GM12878 (cell line): ENCODE measurements at regions not wholly inside any gene's neighbourhood (a gene's known extent, or its start where the extent isn't known, plus 50 kb on each side); places are given as distances from the start of the nearest gene placed in this dataset.

Experiments used
- ATAC-seq: fragments of 200-7000 bp; cut with Tn5 transposase; 3 replicates; pipeline ENCODE4 v1.9.1; 2020; ENCODE audit warnings: mild to moderate bottlenecking, moderate library complexity
- BruUV-seq: library from RNA; stranded (reverse); fragments of 400-500 nt; replicated peaks from 2 replicates; lab custom pipeline; 2021; lab: Mats Ljungman, UMichigan
- CTCF ChIA-PET: fragments of 300-600 bp; sonication (Branson Sonifier 250); formaldehyde crosslinking; extraction: SDS; loops from one replicate; lab custom pipeline; 2021; ENCODE audit warnings: inconsistent platforms; lab: Yijun Ruan, JAX
- POLR2A ChIA-PET: fragments of 350-600 bp; formaldehyde crosslinking; extraction: SDS; loops from one replicate; lab custom pipeline; 2021; ENCODE audit warnings: inconsistent platforms; lab: Charles Lee
- RAD21 ChIA-PET: fragments of 300-600 bp; sonication (Branson Sonifier 250); formaldehyde crosslinking; loops from one replicate; lab custom pipeline; 2023; ENCODE audit warnings: antibody characterized with exemption; ENCODE audit not compliant: unreplicated experiment; lab: Charles Lee
- SMC1A ChIA-PET: fragments of 300-600 bp; sonication (Branson Sonifier 250); formaldehyde crosslinking; loops from one replicate; lab custom pipeline; 2023; ENCODE audit not compliant: unreplicated experiment, uncharacterized antibody; lab: Charles Lee
- DNase-seq: peaks from one replicate; pipeline ENCODE4 v3.0.0-alpha.2; 2011; ENCODE audit warnings: low read depth, low spot score
- FAIRE-seq: peaks from 3 replicates; lab custom pipeline; 2011; peaks lifted over from hg19 to GRCh38; lab: Jason Lieb, UNC
- H2AFZ ChIP-seq: 2 replicates; pipeline ENCODE4 v1.6.0; 2011; ENCODE audit warnings: low read depth, low read length, control low read depth; ENCODE audit not compliant: control insufficient read depth
- H3K27ac ChIP-seq: 2 replicates; pipeline ENCODE4 v1.5.1; 2011; ENCODE audit warnings: control low read depth; ENCODE audit not compliant: control insufficient read depth, insufficient read depth
- H3K27me3 ChIP-seq, 2 experiments: replicated peaks in 1 of 2; 2 replicates each; pipeline versions ENCODE4 v1.6.0 to v1.6.1; 2011; ENCODE audit warnings: low read length in 1 of 2; ENCODE audit not compliant: control insufficient read depth in 2 of 2, insufficient read depth in 2 of 2
- H3K36me3 ChIP-seq, 2 experiments: 2 replicates each; pipeline ENCODE4 v1.5.1; 2011; ENCODE audit warnings: low read length in 1 of 2; ENCODE audit not compliant: control insufficient read depth in 2 of 2, insufficient read depth in 2 of 2
- H3K4me1 ChIP-seq: 2 replicates; pipeline ENCODE4 v1.6.1; 2011; ENCODE audit warnings: mild to moderate bottlenecking, low read length, moderate library complexity, mixed read lengths; ENCODE audit not compliant: control insufficient read depth, insufficient read depth
- H3K4me2 ChIP-seq: 2 replicates; pipeline ENCODE4 v1.6.0; 2011; ENCODE audit warnings: control low read depth; ENCODE audit not compliant: control insufficient read depth, insufficient read depth
- H3K4me3 ChIP-seq: fragments of 200-600 bp; sonication (generic); 2 replicates; pipeline ENCODE4 v1.5.1; 2016
- H3K79me2 ChIP-seq: 2 replicates; pipeline ENCODE4 v1.6.0; 2011; ENCODE audit warnings: low read length; ENCODE audit not compliant: control insufficient read depth, insufficient read depth
- H3K9ac ChIP-seq: 2 replicates; pipeline ENCODE4 v1.8.0; 2011; ENCODE audit warnings: low read length, control low read depth, mixed read lengths; ENCODE audit not compliant: control insufficient read depth, insufficient read depth
- H3K9me3 ChIP-seq: replicated peaks from 3 replicates; pipeline ENCODE4 v1.5.1; 2011; ENCODE audit warnings: mild to moderate bottlenecking, low read length; ENCODE audit not compliant: control insufficient read depth, insufficient read depth
- H4K20me1 ChIP-seq: 2 replicates; pipeline ENCODE4 v1.6.0; 2011; ENCODE audit not compliant: control insufficient read depth, insufficient read depth
- CBX3 ChIP-seq: fragments of 200-600 bp; sonication (generic); IDR thresholded peaks from 2 replicates; pipeline ENCODE4 v1.6.1; 2016; ENCODE audit warnings: low read depth, borderline replicate concordance
- CEBPB ChIP-seq, 2 experiments: fragments of 150-350 bp in 1 of 2; IDR thresholded peaks; 2 replicates each; pipeline ENCODE4 v1.6.1; 2012 to 2014; ENCODE audit warnings: low read depth in 2 of 2, low read length in 2 of 2, borderline replicate concordance in 1 of 2, inconsistent platforms in 1 of 2
- CHD1 ChIP-seq: IDR thresholded peaks from 2 replicates; pipeline ENCODE4 v1.6.1; 2012; ENCODE audit warnings: low read depth, low read length, improper control_type of control experiment
- CHD4 ChIP-seq: fragments of 200-600 bp; sonication (generic); IDR thresholded peaks from 2 replicates; pipeline ENCODE4 v1.6.1; 2016; ENCODE audit warnings: mild to moderate bottlenecking
- NFIC ChIP-seq: IDR thresholded peaks from 2 replicates; pipeline ENCODE4 v1.6.1; 2012; ENCODE audit warnings: low read depth, mild to moderate bottlenecking, inconsistent platforms, low read length, moderate library complexity
- RFX5 ChIP-seq: IDR thresholded peaks from 2 replicates; pipeline ENCODE4 v1.6.1; 2011; ENCODE audit warnings: low read depth, low read length, improper control_type of control experiment
- SIX5 ChIP-seq: IDR thresholded peaks from 2 replicates; pipeline ENCODE4 v1.6.1; 2011; ENCODE audit warnings: mild to moderate bottlenecking, low read depth, low read length, moderate library complexity; ENCODE audit not compliant: severe bottlenecking
- SREBF1 ChIP-seq: IDR thresholded peaks from 2 replicates; pipeline ENCODE4 v1.6.1; 2012; ENCODE audit warnings: mild to moderate bottlenecking, low read length
- TAF1 ChIP-seq: IDR thresholded peaks from 2 replicates; pipeline ENCODE4 v1.6.1; 2011; ENCODE audit warnings: mild to moderate bottlenecking, low read depth, low read length, borderline replicate concordance
- TCF7 ChIP-seq: IDR thresholded peaks from 2 replicates; pipeline ENCODE4 v1.6.1; 2014; ENCODE audit warnings: antibody characterized with exemption, borderline replicate concordance
- ZNF217 ChIP-seq: fragments of 450-650 bp; IDR thresholded peaks from 2 replicates; pipeline ENCODE4 v1.6.1; 2017; ENCODE audit warnings: antibody characterized with exemption, mild to moderate bottlenecking
- ZNF384 ChIP-seq: IDR thresholded peaks from 2 replicates; pipeline ENCODE4 v1.6.1; 2012; ENCODE audit warnings: low read depth, mild to moderate bottlenecking, low read length, improper control_type of control experiment, borderline replicate concordance
- whole genome bisulfite sequencing: methylation state at CpG from one replicate; pipeline ENCODE4 v1.1.6; 2016; ENCODE audit warnings: low lambda C conversion rate; ENCODE audit not compliant: insufficient replicate concordance, insufficient coverage; ENCODE audit errors: missing lambda C conversion rate; 5-methylcytosine and 5-hydroxymethylcytosine counted together
- in situ Hi-C: fragments of 300-500 bp; cut with MboI; formaldehyde crosslinking; loops from 9 replicates; pipeline ENCODE4 v1.14.3; 2018; ENCODE audit warnings: mixed read lengths
- intact Hi-C: fragments of 100-400 bp; cut with micrococcal nuclease; formaldehyde crosslinking; loops from one replicate; pipeline ENCODE4 v1.14.2; 2022; ENCODE audit not compliant: unreplicated experiment
- TF ChIP-seq, protein P1 (sequence below): fragments of 450-650 bp; formaldehyde crosslinking; IDR thresholded peaks from 2 replicates; pipeline ENCODE4 v1.5.0; 2022; ENCODE audit warnings: mild to moderate bottlenecking, missing genetic modification characterization
- TF ChIP-seq, protein P2 (sequence below): IDR thresholded peaks from 2 replicates; pipeline ENCODE4 v1.6.1; 2012; ENCODE audit warnings: mild to moderate bottlenecking, low read depth, low read length
- TF ChIP-seq, protein P3 (sequence below): fragments of 450-650 bp; IDR thresholded peaks from 2 replicates; pipeline ENCODE4 v1.6.1; 2017; ENCODE audit warnings: mild to moderate bottlenecking, moderate library complexity

DNA sequence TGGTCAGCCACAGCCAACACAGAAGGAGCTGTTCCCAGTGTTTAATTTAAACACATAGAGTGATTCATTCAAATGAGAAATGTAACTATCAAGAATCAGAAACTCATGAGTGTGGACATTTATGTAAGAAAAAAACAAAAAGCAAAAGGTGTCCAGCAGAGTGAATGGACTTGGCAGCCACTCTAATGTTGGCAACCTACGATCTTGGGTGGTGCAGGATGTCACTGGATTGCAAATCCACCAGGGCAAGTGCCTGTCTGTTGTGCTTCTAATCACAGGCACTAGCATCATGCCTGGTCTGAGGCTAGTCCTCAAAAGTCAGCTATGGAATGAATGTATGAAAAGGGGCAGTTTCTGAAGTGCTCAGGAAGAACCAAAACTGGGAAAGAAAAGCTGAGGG is 277.7 kb upstream of the CLNK start:
- Histone ChIP-seq H4K20me1 (no peaks in the 10 kb centered on the region), H3K4me3 (no peak overlapping the region), H3K4me1 (no peaks in the 10 kb centered on the region), H3K27me3 (no peaks in the 10 kb centered on the region), H3K79me2 (no peaks in the 10 kb centered on the region), H3K36me3 (no peaks in the 10 kb centered on the region), H3K9ac (no peak overlapping the region), H3K27ac (no peak overlapping the region), H2AFZ (no peak overlapping the region), H3K4me2 (no peak overlapping the region), H3K9me3 (no peaks in the 10 kb centered on the region)
- FAIRE-seq, result no peak
- ATAC-seq, result no peak
- intact Hi-C loops (no loop called here), in situ Hi-C loops (no loop called here)
- ChIA-PET POLR2A (no interaction called here), CTCF (interaction anchor here (0.7 to 1.5 kb wide), 2 partner anchors 15 to 73 kb away, joined by 3 read pairs; no protein-coding TSS in a partner anchor), RAD21 (no interaction called here), SMC1A (interaction anchor here (1.3 kb wide), 1 partner anchor 25 kb away, joined by 3 read pairs; no protein-coding TSS in a partner anchor)
- BruUV-seq, result no TSS peak
- 42% methylated on average over 1 of the region's 1 CpG for WGBS
- DNase-seq, result no peak
- TF ChIP-seq RFX5 (no peak), ZNF217 (no peak), ZNF384 (no peak), CBX3 (no peak), CHD1 (no peak), NFIC (no peak), TCF7 (no peak), SIX5 (no peak), SREBF1 (no peak), TAF1 (no peak), CEBPB (IDR thresholded peaks at IDR 0.05; ENCODE audit: borderline replicate concordance in 1 of 2, low read depth in 2 of 2, low read length in 2 of 2) (no peak), CHD4 (no peak)
- TF ChIP-seq, protein P1, sequence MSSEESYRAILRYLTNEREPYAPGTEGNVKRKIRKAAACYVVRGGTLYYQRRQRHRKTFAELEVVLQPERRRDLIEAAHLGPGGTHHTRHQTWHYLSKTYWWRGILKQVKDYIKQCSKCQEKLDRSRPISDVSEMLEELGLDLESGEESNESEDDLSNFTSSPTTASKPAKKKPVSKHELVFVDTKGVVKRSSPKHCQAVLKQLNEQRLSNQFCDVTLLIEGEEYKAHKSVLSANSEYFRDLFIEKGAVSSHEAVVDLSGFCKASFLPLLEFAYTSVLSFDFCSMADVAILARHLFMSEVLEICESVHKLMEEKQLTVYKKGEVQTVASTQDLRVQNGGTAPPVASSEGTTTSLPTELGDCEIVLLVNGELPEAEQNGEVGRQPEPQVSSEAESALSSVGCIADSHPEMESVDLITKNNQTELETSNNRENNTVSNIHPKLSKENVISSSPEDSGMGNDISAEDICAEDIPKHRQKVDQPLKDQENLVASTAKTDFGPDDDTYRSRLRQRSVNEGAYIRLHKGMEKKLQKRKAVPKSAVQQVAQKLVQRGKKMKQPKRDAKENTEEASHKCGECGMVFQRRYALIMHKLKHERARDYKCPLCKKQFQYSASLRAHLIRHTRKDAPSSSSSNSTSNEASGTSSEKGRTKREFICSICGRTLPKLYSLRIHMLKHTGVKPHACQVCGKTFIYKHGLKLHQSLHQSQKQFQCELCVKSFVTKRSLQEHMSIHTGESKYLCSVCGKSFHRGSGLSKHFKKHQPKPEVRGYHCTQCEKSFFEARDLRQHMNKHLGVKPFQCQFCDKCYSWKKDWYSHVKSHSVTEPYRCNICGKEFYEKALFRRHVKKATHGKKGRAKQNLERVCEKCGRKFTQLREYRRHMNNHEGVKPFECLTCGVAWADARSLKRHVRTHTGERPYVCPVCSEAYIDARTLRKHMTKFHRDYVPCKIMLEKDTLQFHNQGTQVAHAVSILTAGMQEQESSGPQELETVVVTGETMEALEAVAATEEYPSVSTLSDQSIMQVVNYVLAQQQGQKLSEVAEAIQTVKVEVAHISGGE (CRISPR knock-in tag), result no peak
- TF ChIP-seq, protein P2, sequence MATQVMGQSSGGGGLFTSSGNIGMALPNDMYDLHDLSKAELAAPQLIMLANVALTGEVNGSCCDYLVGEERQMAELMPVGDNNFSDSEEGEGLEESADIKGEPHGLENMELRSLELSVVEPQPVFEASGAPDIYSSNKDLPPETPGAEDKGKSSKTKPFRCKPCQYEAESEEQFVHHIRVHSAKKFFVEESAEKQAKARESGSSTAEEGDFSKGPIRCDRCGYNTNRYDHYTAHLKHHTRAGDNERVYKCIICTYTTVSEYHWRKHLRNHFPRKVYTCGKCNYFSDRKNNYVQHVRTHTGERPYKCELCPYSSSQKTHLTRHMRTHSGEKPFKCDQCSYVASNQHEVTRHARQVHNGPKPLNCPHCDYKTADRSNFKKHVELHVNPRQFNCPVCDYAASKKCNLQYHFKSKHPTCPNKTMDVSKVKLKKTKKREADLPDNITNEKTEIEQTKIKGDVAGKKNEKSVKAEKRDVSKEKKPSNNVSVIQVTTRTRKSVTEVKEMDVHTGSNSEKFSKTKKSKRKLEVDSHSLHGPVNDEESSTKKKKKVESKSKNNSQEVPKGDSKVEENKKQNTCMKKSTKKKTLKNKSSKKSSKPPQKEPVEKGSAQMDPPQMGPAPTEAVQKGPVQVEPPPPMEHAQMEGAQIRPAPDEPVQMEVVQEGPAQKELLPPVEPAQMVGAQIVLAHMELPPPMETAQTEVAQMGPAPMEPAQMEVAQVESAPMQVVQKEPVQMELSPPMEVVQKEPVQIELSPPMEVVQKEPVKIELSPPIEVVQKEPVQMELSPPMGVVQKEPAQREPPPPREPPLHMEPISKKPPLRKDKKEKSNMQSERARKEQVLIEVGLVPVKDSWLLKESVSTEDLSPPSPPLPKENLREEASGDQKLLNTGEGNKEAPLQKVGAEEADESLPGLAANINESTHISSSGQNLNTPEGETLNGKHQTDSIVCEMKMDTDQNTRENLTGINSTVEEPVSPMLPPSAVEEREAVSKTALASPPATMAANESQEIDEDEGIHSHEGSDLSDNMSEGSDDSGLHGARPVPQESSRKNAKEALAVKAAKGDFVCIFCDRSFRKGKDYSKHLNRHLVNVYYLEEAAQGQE, result no peak
- TF ChIP-seq, protein P3, sequence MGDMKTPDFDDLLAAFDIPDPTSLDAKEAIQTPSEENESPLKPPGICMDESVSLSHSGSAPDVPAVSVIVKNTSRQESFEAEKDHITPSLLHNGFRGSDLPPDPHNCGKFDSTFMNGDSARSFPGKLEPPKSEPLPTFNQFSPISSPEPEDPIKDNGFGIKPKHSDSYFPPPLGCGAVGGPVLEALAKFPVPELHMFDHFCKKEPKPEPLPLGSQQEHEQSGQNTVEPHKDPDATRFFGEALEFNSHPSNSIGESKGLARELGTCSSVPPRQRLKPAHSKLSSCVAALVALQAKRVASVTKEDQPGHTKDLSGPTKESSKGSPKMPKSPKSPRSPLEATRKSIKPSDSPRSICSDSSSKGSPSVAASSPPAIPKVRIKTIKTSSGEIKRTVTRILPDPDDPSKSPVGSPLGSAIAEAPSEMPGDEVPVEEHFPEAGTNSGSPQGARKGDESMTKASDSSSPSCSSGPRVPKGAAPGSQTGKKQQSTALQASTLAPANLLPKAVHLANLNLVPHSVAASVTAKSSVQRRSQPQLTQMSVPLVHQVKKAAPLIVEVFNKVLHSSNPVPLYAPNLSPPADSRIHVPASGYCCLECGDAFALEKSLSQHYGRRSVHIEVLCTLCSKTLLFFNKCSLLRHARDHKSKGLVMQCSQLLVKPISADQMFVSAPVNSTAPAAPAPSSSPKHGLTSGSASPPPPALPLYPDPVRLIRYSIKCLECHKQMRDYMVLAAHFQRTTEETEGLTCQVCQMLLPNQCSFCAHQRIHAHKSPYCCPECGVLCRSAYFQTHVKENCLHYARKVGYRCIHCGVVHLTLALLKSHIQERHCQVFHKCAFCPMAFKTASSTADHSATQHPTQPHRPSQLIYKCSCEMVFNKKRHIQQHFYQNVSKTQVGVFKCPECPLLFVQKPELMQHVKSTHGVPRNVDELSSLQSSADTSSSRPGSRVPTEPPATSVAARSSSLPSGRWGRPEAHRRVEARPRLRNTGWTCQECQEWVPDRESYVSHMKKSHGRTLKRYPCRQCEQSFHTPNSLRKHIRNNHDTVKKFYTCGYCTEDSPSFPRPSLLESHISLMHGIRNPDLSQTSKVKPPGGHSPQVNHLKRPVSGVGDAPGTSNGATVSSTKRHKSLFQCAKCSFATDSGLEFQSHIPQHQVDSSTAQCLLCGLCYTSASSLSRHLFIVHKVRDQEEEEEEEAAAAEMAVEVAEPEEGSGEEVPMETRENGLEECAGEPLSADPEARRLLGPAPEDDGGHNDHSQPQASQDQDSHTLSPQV, result no peak
